NCI-H1930 (cell line): ENCODE measurements at regions not wholly inside any gene's neighbourhood (a gene's known extent, or its start where the extent isn't known, plus 50 kb on each side); places are given as distances from the start of the nearest gene placed in this dataset.

Source experiments
- DNase-seq, 2 experiments: peaks; one replicate each; lab custom pipeline; 2025; lab: John Stamatoyannopoulos, UW

DNA sequence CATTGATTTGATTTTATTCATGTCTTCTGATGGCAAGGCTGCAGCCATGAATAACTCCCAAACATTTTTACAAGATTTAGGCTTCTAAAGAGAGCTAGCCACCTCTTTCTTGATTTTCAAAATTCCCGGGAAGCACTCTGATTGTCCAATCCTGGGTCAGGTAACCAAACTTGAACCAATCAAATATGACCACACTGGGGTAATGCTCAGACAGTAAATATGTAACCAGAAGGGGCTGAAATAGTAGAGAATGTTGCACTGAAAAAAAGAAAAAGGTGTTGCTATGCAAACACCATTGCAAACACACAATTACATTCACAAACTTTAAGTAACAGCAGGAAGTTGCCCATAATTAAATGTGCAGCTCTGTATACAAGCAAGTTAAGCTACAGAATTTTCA, 112.9 kb upstream of the IQCM start:
- no peak for DNase-seq

DNA sequence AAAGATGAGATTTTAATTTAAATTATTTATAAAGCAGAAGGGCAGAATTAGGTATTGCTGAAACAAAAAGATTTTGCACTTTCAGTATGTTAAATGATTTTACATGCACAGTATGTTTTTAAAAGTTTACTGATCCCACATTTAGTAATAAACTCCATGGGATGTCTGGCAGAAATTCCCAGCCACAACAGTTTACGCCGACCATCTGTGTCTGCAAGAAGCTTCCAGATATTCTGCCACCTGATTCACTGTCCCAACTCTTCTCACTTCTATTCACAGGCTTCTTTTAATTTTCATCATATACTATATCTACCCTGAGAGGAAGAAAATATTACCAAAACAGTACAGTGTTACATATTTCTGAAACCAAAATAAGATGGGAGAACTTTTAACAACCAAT, 115.8 kb upstream of the IQCM start:
- DNase-seq = no peak

DNA sequence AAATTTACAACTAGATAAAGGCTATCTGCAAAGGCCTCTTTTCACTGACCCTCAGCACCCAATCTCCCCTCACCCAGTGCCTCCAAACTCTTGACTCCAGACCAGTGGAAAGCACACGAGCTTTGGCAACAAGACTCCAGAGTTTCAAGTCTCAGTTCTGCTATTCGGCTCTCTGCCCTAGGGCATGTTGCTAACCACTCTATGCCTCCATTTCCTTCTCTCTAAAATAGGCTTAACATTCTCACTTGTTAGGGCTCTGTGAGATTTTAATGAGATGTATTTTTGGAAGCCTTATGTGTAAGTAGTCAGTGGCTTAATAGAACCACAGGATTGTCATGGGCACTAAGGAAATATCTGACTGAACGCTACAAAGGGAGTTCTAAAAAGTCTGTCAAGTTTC, 116.5 kb upstream of the IQCM start:
- DNase-seq = no peak

DNA sequence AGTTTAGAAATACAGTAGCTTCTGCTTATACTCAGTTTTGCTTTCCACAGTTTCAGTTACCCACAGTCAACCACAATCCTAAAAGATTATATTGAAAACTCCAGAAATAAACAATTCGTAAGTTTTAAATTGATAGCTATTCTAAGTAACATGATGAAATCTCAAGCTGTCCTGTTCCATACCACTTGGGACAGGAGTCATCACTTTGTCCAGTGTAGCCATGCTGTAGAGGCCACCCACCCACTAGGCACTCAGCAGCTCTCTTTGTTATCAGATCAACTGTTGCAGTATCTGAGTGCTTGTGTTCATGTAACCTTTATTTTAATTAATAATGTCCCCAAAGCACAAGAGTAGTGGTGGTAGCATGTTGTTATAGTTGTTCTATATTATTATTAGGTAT, 117.5 kb upstream of the IQCM start:
- DNase-seq = no peak

DNA sequence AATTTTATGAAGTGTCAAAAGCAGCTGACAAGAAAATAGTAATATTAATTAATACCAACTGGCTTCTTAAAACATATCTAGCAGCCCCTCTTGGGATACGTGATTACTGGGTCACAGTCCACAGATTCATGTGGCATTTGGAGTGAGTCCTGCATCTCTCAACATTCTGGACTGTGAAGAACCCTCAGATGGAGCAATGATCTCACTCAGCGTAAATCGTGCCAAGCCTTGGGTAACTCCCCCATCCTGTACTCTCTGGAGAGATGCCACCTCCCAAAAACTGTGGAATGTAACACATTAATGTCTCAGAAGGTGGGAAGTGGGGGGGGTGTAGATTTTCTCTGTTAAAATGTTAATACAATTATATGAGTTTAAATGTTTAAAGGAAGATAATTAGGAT, 118.2 kb upstream of the IQCM start:
- DNase-seq = no peak

DNA sequence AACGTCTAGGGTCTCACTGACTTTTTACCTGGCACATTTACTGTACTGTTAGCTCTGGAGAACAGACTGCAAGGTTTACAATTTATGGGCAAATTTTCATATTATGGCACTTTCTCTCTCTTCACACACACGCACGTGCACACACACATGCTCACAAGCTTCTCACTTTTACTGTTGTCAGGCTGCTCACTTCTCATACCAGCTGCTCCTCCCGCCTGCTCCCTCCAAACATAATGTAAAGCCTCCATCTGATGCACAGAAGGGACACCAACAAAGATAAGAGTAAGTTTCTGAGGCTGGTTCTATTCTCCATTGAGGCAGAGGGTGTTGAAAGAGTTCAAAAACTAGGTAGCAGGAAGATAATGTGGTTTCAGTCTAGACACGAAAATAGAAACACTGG, 128.9 kb upstream of the DCLK2 start:
- no peak for DNase-seq

- DNase-seq = no peak
These were observed 126.9 kb upstream of the DCLK2 start for GRCh38 chr4:149951152-149951900.

DNA sequence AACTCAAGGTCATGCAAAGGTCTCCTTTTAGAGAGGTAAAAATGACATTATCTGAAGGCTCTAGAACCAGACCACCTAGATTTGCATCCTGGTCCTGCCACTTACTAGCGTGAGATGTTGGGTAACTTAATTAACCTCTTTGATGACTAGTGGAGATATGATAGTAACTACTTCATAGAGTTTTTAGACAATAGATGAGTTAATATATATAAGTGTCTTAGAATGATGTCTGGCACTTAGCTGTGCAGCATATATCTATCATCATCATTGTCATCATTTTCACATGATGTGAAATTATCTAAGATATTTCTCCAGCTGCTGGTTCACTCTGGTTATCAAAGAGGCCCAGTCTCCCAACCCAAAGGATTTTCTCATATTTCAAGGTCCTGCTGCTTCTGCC, 126.1 kb upstream of the DCLK2 start:
- no peak for DNase-seq

- DNase-seq = no peak
These were observed 125.5 kb upstream of the DCLK2 start for GRCh38 chr4:149952716-149953115.

- DNase-seq = no peak
These were observed 122.4 kb upstream of the DCLK2 start for GRCh38 chr4:149955780-149956390.

GRCh38 chr4:149956678-149957077, 121.6 kb upstream of the DCLK2 start:
- DNase-seq = no peak

DNA sequence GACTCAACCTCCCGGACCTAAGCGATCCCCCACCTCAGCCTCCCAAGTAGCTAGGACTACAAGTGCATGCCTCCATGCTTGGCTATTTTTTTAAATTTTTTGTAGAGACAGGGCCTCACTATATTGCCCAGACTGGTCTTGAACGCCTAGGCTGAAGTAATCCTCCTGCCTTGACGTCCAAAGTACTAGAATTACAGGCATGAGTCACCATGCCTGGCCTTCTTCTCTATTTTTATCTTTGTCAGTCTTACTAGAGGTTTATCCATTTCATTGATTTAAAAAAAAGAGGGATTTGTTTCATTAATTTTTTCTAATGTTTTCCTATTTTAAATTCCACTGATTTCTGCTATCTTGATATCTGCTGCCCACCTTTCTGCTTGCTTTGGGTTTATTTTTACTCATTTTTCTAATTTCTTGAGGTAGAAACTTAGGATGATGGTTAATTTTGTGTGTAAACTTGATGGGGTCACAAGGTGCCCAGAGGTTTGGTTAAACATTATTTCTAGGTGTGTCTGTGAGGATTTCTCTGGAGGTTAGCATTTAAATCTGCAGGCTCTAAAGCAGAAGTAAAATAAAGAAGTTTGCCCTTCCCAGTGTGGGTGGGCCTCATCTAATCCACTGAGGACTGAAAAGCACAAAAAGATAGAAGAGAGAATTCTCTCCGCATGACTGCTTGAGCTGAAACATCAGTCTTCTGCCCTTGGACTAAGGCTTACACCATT, 116.2 kb upstream of the DCLK2 start:
- DNase-seq = no peak

DNA sequence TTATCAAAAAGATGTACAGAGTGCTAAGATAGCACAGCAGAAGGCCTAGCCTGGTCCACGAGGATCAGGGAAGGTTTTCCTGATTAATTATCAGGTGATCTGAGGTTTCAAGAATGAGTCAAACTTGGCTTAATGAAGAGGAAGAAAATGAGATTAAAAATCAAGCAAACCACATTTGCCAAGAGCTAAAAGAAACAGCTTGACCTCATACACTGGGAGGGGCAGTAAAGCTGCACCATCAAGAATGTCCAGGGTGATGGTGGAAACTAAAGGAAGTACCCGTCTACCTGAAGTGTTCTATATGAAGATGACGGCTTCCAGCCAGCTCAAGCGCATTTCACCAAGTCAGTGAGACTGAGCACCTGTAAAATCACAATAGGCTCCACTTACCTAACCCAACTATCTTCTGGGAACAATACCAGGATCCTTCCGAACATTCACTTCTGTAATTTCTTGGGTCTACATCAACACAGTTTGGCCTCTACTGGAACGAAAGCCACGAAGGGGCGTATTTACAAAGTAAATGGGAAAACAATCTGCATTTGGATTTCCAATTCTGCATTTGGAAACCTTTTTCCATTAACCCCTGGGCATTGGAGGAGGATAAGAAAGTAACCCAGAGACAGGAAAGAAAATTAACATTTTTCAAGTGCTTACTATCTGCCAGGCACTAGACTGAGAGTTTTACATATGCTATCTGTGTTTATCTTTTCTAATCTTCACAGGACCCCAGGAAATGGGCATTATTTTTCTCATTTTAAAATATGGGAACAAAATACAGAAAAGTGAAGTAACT, 114.0 kb upstream of the DCLK2 start:
- DNase-seq = no peak

DNA sequence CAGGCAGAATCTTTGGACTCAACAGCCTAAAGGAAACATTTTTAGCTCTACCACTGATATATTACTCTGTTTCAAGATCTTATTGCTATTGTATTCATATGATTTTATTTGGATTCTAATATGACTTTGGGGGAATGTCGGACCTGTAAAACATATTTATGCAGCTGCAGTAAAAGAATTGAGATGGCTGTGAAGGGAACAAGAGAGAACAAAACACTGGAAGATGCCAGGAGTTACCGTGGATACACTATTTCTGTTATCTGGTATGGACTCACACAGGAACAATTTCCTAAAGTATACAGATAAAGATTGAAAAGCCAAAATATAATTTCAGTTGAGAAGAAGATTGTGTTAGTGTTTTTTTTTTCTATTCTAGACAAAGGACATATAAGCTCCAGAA, 113.0 kb upstream of the DCLK2 start:
- DNase-seq = no peak

DNA sequence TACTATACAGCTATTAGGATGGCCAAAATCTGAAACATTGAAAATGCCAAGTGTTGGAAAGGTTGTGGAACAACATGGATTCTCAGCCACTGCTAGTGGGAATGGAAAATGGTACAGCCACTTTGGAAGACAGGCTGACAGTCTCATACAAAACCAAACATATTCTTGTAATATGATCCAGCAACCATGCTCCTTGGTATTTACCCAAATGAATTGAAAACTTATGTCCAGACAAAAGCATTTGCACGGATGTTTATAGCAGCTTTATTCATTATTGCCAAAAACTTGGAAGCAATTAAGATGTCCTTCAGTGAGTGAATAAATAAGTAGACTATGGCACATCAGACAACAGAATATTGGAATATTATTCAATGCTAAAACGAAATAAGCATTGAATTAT, 105.8 kb upstream of the DCLK2 start:
- DNase-seq = no peak

DNA sequence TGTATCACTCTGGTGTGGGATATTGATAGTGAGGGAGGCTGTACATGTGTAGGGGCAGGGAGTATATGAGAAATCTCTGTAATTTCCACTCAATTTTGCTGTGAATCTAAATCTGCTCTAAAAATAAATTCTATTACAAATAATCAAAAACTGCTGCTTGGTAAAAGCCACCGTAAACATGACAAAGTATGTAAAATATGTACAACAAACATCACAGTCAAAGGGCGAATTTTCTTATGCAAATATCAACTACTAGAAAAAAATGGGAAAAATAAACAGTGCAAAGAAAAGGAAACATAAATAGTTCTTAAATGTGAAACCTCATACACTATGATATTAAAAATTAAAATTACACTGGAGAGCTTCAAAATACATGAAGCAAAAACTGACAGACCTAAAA, 105.1 kb upstream of the DCLK2 start:
- DNase-seq = no peak

DNA sequence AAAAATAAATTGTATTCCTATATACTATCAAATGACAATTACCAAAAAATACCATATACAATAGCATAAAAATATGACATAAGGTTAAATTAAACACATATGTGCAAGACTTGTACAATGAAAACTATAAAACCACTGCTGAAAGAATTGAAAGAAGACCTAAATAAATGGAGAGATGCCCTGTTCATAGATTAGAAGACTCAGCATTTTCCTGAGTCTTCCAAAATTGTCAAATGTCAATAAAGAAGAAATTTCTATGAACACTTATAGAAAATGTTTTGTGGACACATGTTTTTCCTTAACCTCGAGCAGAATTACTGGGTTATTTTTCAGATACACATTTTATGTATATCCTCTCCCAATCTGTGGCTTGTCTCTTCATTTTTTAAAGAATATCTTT, 103.1 kb upstream of the DCLK2 start:
- no peak for DNase-seq

DNA sequence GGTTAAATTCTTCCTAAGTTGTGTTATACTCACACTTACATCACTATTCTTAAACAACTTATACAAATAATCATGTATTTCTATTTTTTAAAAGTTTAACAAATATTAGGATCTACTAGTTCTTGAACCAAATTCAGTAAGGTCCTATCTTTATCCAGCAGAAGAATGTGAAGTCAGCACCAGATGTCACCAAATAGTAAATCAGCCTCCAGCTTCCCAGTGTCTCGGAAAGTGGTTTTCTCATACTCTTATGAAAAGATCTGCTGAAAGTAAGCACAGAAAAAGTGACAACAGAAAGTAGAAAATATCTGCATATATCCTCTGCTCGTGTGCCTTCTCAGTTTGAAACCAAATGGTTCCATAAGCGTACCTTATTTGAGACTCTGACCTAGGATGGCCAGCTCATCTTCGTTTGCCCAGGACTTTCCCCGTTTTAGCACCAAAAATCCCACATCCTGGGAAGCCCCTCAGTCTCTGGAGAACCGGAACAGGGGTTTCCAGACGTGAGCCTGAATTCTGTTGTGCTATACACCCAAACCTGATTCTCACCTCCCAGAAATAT, 98.0 kb upstream of the DCLK2 start:
- no peak for DNase-seq

- peak in 1 of 2 experiments; percentile 6 for DNase-seq
These were observed 97.3 kb upstream of the DCLK2 start for GRCh38 chr4:149980941-149981340.

- no peak for DNase-seq
These were observed 94.8 kb upstream of the DCLK2 start for GRCh38 chr4:149983401-149983800.

GRCh38 chr4:149983931-149984330, 94.3 kb upstream of the DCLK2 start:
- DNase-seq = no peak

GRCh38 chr4:149985981-149986380, 92.3 kb upstream of the DCLK2 start:
- DNase-seq = no peak
